IMR-90 (cell line): ENCODE measurements at regions not wholly inside any gene's neighbourhood (a gene's known extent, or its start where the extent isn't known, plus 50 kb on each side); places are given as distances from the start of the nearest gene placed in this dataset.

Experiments used
- ATAC-seq: fragments of 200-7000 bp; cut with Tn5 transposase; 2 replicates; pipeline ENCODE4 v1.9.1; 2020; ENCODE audit warnings: low read depth, mild to moderate bottlenecking, moderate library complexity
- BruUV-seq: library from RNA; stranded (reverse); fragments of 400-500 nt; replicated peaks from 2 replicates; lab custom pipeline; 2021; lab: Mats Ljungman, UMichigan
- CTCF ChIA-PET: fragments of 300-600 bp; formaldehyde crosslinking; extraction: SDS; loops from one replicate; lab custom pipeline; 2021; ENCODE audit warnings: antibody characterized with exemption; lab: Yijun Ruan, JAX
- POLR2A ChIA-PET: fragments of 300-600 bp; sonication (Branson Sonifier 250); formaldehyde crosslinking; loops from one replicate; lab custom pipeline; 2022; ENCODE audit warnings: antibody characterized with exemption; ENCODE audit not compliant: unreplicated experiment; lab: Charles Lee
- DNase-seq: peaks from one replicate; pipeline ENCODE4 v3.0.0; 2013
- H2AFZ ChIP-seq: replicated peaks from 2 replicates; pipeline ENCODE3; 2013; ENCODE audit warnings: low read length, mild to moderate bottlenecking; ENCODE audit not compliant: poor library complexity
- H2AK5ac ChIP-seq: 2 replicates; pipeline ENCODE4 v1.6.1; 2013; ENCODE audit warnings: low read depth, low read length, inconsistent platforms
- H2AK9ac ChIP-seq: replicated peaks from 2 replicates; pipeline ENCODE3; 2013; ENCODE audit warnings: mild to moderate bottlenecking, low read depth, low read length, moderate library complexity; ENCODE audit not compliant: poor library complexity
- H2BK120ac ChIP-seq: 2 replicates; pipeline ENCODE4 v1.6.1; 2013; ENCODE audit warnings: low read depth, low read length, inconsistent platforms
- H2BK15ac ChIP-seq: 3 replicates; pipeline ENCODE4 v1.6.1; 2013; ENCODE audit warnings: low read depth, low read length, inconsistent platforms
- H2BK20ac ChIP-seq: 2 replicates; pipeline ENCODE4 v1.6.1; 2013; ENCODE audit warnings: low read depth, mild to moderate bottlenecking, inconsistent platforms, low read length, moderate library complexity
- H2BK5ac ChIP-seq: 2 replicates; pipeline ENCODE4 v1.6.1; 2013; ENCODE audit warnings: mild to moderate bottlenecking, low read depth, low read length, inconsistent platforms; ENCODE audit not compliant: poor library complexity, severe bottlenecking
- H3K14ac ChIP-seq: replicated peaks from 2 replicates; pipeline ENCODE4 v1.6.1; 2013; ENCODE audit warnings: low read depth, low read length, inconsistent platforms
- H3K18ac ChIP-seq: 2 replicates; pipeline ENCODE4 v1.6.1; 2013; ENCODE audit warnings: low read depth, low read length, control low read depth
- H3K23ac ChIP-seq: 2 replicates; pipeline ENCODE4 v1.6.1; 2013; ENCODE audit warnings: low read depth, low read length, inconsistent platforms
- H3K27ac ChIP-seq: 2 replicates; pipeline ENCODE4 v1.5.1; 2013; ENCODE audit warnings: mild to moderate bottlenecking, control low read depth, low read length; ENCODE audit not compliant: insufficient read depth
- H3K27me3 ChIP-seq: 2 replicates; pipeline ENCODE4 v1.6.1; 2013; ENCODE audit warnings: low read length; ENCODE audit not compliant: control insufficient read depth, insufficient read depth
- H3K36me3 ChIP-seq: 2 replicates; pipeline ENCODE4 v1.6.1; 2013; ENCODE audit warnings: low read length, mixed read lengths; ENCODE audit not compliant: control insufficient read depth, insufficient read depth
- H3K4ac ChIP-seq: 2 replicates; pipeline ENCODE4 v1.6.1; 2013; ENCODE audit warnings: low read depth, low read length, inconsistent platforms
- H3K4me1 ChIP-seq: 2 replicates; pipeline ENCODE4 v1.6.1; 2013; ENCODE audit warnings: low read length, mixed read lengths; ENCODE audit not compliant: control insufficient read depth, insufficient read depth
- H3K4me2 ChIP-seq: 2 replicates; pipeline ENCODE4 v1.6.1; 2013; ENCODE audit warnings: low read depth, mild to moderate bottlenecking, control low read depth, low read length, moderate library complexity
- H3K4me3 ChIP-seq: 2 replicates; pipeline ENCODE4 v1.5.1; 2013; ENCODE audit warnings: low read depth, mild to moderate bottlenecking, control low read depth, low read length, moderate library complexity; ENCODE audit not compliant: insufficient read depth
- H3K56ac ChIP-seq: 2 replicates; pipeline ENCODE4 v1.6.1; 2013; ENCODE audit warnings: low read length, inconsistent platforms; ENCODE audit not compliant: insufficient read depth; ENCODE audit errors: extremely low read depth
- H3K79me1 ChIP-seq, 2 experiments: 2 replicates each; pipeline ENCODE4 v1.6.1; 2013; ENCODE audit warnings: low read length in 2 of 2, inconsistent platforms in 1 of 2, low read depth in 1 of 2
- H3K9ac ChIP-seq: 2 replicates; pipeline ENCODE4 v1.6.1; 2013; ENCODE audit warnings: low read depth, low read length, control low read depth
- H3K9me1 ChIP-seq: 2 replicates; pipeline ENCODE4 v1.6.1; 2013; ENCODE audit warnings: low read length, inconsistent platforms; ENCODE audit not compliant: insufficient read depth
- H3K9me3 ChIP-seq: 2 replicates; pipeline ENCODE4 v1.6.1; 2013; ENCODE audit warnings: low read length; ENCODE audit not compliant: control insufficient read depth, insufficient read depth
- H4K20me1 ChIP-seq: 2 replicates; pipeline ENCODE4 v1.6.1; 2013; ENCODE audit warnings: low read length, inconsistent platforms; ENCODE audit not compliant: insufficient read depth
- H4K5ac ChIP-seq: 2 replicates; pipeline ENCODE4 v1.6.1; 2013; ENCODE audit warnings: mild to moderate bottlenecking, low read depth, low read length, control low read depth
- H4K8ac ChIP-seq, 2 experiments: 2 replicates each; pipeline ENCODE4 v1.6.1; 2013; ENCODE audit warnings: low read depth in 2 of 2, low read length in 2 of 2, control low read depth in 1 of 2, inconsistent platforms in 1 of 2
- H4K91ac ChIP-seq: 2 replicates; pipeline ENCODE4 v1.6.1; 2013; ENCODE audit warnings: low read depth, low read length, inconsistent platforms; ENCODE audit not compliant: insufficient read depth
- BHLHE40 ChIP-seq: fragments of 150-350 bp; IDR thresholded peaks from 2 replicates; pipeline ENCODE4 v1.6.1; 2016; ENCODE audit warnings: mild to moderate bottlenecking, low read depth, low read length
- CEBPB ChIP-seq: IDR thresholded peaks from 2 replicates; pipeline ENCODE4 v1.6.1; 2012; ENCODE audit warnings: low read depth, low read length, improper control_type of control experiment
- CHD1 ChIP-seq: IDR thresholded peaks from 2 replicates; pipeline ENCODE4 v1.6.1; 2012; ENCODE audit warnings: low read depth, low read length, improper control_type of control experiment
- CTCF ChIP-seq: conservative IDR thresholded peaks from 2 replicates; pipeline ENCODE4 v1.5.1; 2012; ENCODE audit warnings: mild to moderate bottlenecking, low read depth, low read length, improper control_type of control experiment
- ELK1 ChIP-seq: fragments of 150-350 bp; IDR thresholded peaks from 2 replicates; pipeline ENCODE4 v1.6.1; 2016; ENCODE audit warnings: low read depth, mild to moderate bottlenecking, low read length, moderate library complexity, borderline replicate concordance
- FOS ChIP-seq: fragments of 150-350 bp; IDR thresholded peaks from 2 replicates; pipeline ENCODE4 v1.6.1; 2016; ENCODE audit warnings: low read depth, low read length
- MAFK ChIP-seq: IDR thresholded peaks from 2 replicates; pipeline ENCODE4 v1.6.1; 2012; ENCODE audit warnings: low read depth, low read length, improper control_type of control experiment
- MAZ ChIP-seq: IDR thresholded peaks from 2 replicates; pipeline ENCODE4 v1.6.1; 2012; ENCODE audit warnings: low read depth, mild to moderate bottlenecking, low read length, improper control_type of control experiment, moderate library complexity, borderline replicate concordance
- MXI1 ChIP-seq: IDR thresholded peaks from 2 replicates; pipeline ENCODE4 v1.6.1; 2012; ENCODE audit warnings: low read depth, mild to moderate bottlenecking, low read length, moderate library complexity, borderline replicate concordance
- NFE2L2 ChIP-seq: fragments of 150-350 bp; IDR thresholded peaks from 2 replicates; pipeline ENCODE4 v1.6.1; 2016; ENCODE audit warnings: low read depth, mild to moderate bottlenecking, low read length
- POLR2A ChIP-seq: IDR thresholded peaks from 2 replicates; pipeline ENCODE4 v1.6.1; 2012; ENCODE audit warnings: mild to moderate bottlenecking, low read depth, low read length
- RAD21 ChIP-seq: IDR thresholded peaks from 2 replicates; pipeline ENCODE4 v1.6.1; 2012; ENCODE audit warnings: low read length, improper control_type of control experiment
- RCOR1 ChIP-seq: IDR thresholded peaks from 2 replicates; pipeline ENCODE4 v1.6.1; 2012; ENCODE audit warnings: mild to moderate bottlenecking, low read length, improper control_type of control experiment; ENCODE audit not compliant: insufficient replicate concordance
- RFX5 ChIP-seq: IDR thresholded peaks from 2 replicates; pipeline ENCODE4 v1.8.0; 2012; ENCODE audit warnings: low read depth, mild to moderate bottlenecking, low read length, moderate library complexity
- USF2 ChIP-seq: fragments of 150-350 bp; IDR thresholded peaks from 2 replicates; pipeline ENCODE4 v1.6.1; 2017; ENCODE audit warnings: mild to moderate bottlenecking, antibody characterized with exemption, low read length, low read depth
- WGBS, 2 experiments: methylation state at CpG; one replicate each; pipeline versions ENCODE4 v1.1.5 to v1.1.7; 2013; ENCODE audit warnings: missing lambda C conversion rate in 2 of 2; ENCODE audit not compliant: insufficient read length in 1 of 2; ENCODE audit errors: extremely low coverage in 2 of 2; 5-methylcytosine and 5-hydroxymethylcytosine counted together
- dilution Hi-C: fragments of 300-500 bp; cut with HindIII; formaldehyde crosslinking; loops from one replicate; pipeline ENCODE4 v1.14.3; 2018; ENCODE audit warnings: low sequenced_read_pairs; ENCODE audit not compliant: unreplicated experiment
- in situ Hi-C: fragments of 300-500 bp; cut with MboI; formaldehyde crosslinking; loops from 3 replicates; pipeline ENCODE4 v1.14.3; 2019; ENCODE audit warnings: low sequenced_read_pairs, inconsistent platforms, mixed read lengths
- intact Hi-C: fragments of 100-400 bp; cut with micrococcal nuclease; formaldehyde crosslinking; loops from 2 replicates; pipeline ENCODE4 v1.10.0; 2022

GRCh38 chr3:19744047-19744446, 190.0 kb downstream of the EFHB start:
- Histone ChIP-seq H3K9me3 (peaks cover 7% of the 10 kb centered on the region; the same call in 1 of the 2 replicates), H3K9ac (no peak overlapping the region), H3K14ac (no peak overlapping the region), H2AK9ac (no peak overlapping the region), H3K56ac (no peak overlapping the region), H4K5ac (no peak overlapping the region), H3K4me2 (no peak overlapping the region), H2BK20ac (no peak overlapping the region), H3K4me3 (no peak overlapping the region), H3K27ac (no peak overlapping the region), H3K27me3 (no peaks in the 10 kb centered on the region), H4K91ac (no peak overlapping the region), H2AK5ac (no peak overlapping the region), H3K4ac (no peak overlapping the region), H3K79me1 (no peaks in the 10 kb centered on the region), H2BK120ac (no peak overlapping the region), H2BK5ac (no peak overlapping the region), H3K36me3 (no peaks in the 10 kb centered on the region), H3K4me1 (no peaks in the 10 kb centered on the region), H3K23ac (no peak overlapping the region), H2BK15ac (no peak overlapping the region), H4K8ac (no peak overlapping the region), H2AFZ (no peak overlapping the region), H3K9me1 (no peaks in the 10 kb centered on the region), H3K18ac (no peak overlapping the region), H4K20me1 (no peaks in the 10 kb centered on the region)
- intact Hi-C loops (no loop called here), in situ Hi-C loops (no loop called here), dilution Hi-C loops (no loop called here)
- POLR2A ChIA-PET = no interaction called here
- CTCF ChIA-PET = interaction anchor here (0.5 kb wide), 1 partner anchor 1441 kb away, joined by 4 read pairs; no protein-coding TSS in a partner anchor
- no TSS peak for BruUV-seq
- no CpG with 5 or more reads among the region's 3 CpGs for WGBS, 2 experiments
- DNase-seq (no peak), ATAC-seq (no peak)
- TF ChIP-seq MAZ (no peak), RFX5 (no peak), CTCF (no peak), CHD1 (no peak), RAD21 (no peak), ELK1 (no peak), FOS (no peak), MXI1 (no peak), USF2 (no peak), RCOR1 (no peak), CEBPB (no peak), BHLHE40 (no peak), POLR2A (no peak), MAFK (no peak), NFE2L2 (no peak)
